Heart left ventricle (tissue), 13 donors: ENCODE measurements at regions not wholly inside any gene's neighbourhood (a gene's known extent, or its start where the extent isn't known, plus 50 kb on each side); places are given as distances from the start of the nearest gene placed in this dataset.

Source experiments
- CTCF ChIP-seq, 12 donors: fragments of 200-600 bp; sonication (generic) in 4 of 12; IDR thresholded peaks; one replicate each; pipeline versions ENCODE4 v1.5.0 to v1.8.0; 2018 to 2022; ENCODE audit warnings: antibody characterized with exemption in 12 of 12, mild to moderate bottlenecking in 5 of 12
- POLR2A ChIP-seq, 2 donors: fragments of 450-650 bp; IDR thresholded peaks; one replicate each; pipeline ENCODE4 v1.6.1; 2017; ENCODE audit warnings: antibody characterized with exemption in 2 of 2, mild to moderate bottlenecking in 2 of 2, moderate library complexity in 2 of 2
- donor health status: ischemic (EF 13 %, LVEDD 7.1; RV severe dilation, severe dysfunction).
- donor health status: DM: no; HTN: yes; CAD: no.
- donor health status: DM: no; HTN: no; CAD: no.
- donor health status: ischemic (EF 25% LVEDD 6.9; RV normal size, moderate dysfunction).
- donor health status: ischemic (EF 25% LVEDD 5.7; RV mildly dilated, moderate dysfunction).
- donor health status: ischemic (EF 35%, LVEDD 5.7; RV mildly dilated, moderate dysfunction).
- donor health status: nonischemic (EF 11% LVEDD 7.7; RV severe dilation, severe dysfunction).
- donor health status: DM: yes; HTN: yes; CAD: no.
- donor health status: PGD.
- donor health status: ischemic (EF 29% LVEDD 5.4; RV normal size, mild dysfunction).
- donor health status: nonischemic (EF 23%, LVEDD 6.1; RV moderate dilation, normal function).

DNA sequence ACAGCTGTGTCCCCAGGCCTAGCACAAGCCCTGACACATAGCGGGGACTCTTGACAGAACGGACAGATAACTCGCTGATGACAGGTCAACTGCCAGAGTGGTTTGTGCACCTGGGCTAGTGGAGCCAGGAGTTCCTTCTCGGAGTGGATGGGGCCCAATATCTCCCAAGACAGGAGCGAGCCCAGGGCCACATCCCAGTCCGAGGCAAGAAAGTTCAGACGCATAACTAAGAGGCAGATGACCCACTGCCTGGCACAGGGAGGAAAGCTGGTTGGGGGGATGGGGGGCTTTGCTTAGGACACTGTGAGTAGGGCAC is 69.6 kb upstream of the ZNF479 start:
- TF ChIP-seq CTCF (IDR thresholded peaks at IDR 0.05) = no peak
- no peak for TF ChIP-seq POLR2A (IDR thresholded peaks at IDR 0.05)
